K562 (cell line): ENCODE measurements at regions not wholly inside any gene's neighbourhood (a gene's known extent, or its start where the extent isn't known, plus 50 kb on each side); places are given as distances from the start of the nearest gene placed in this dataset.

Source experiments
- EWSR1 ChIP-seq: fragments of 450-650 bp; IDR thresholded peaks from 2 replicates; pipeline ENCODE4 v1.6.1; 2018; ENCODE audit warnings: borderline replicate concordance, mild to moderate bottlenecking, low read depth, moderate library complexity; ENCODE audit not compliant: partially characterized antibody
- ZFP1 ChIP-seq: fragments of 450-650 bp; formaldehyde crosslinking; IDR thresholded peaks from 2 replicates; pipeline ENCODE4 v1.4.0; 2020; ENCODE audit warnings: mild to moderate bottlenecking, mixed read lengths
- ZNF134 ChIP-seq: fragments of 250-450 bp; sonication (Bioruptor Pico); conservative IDR thresholded peaks from 2 replicates; pipeline ENCODE4 v1.4.0; 2020
- ZNF318 ChIP-seq, 2 experiments: fragments of 450-650 bp; IDR thresholded peaks; 2 replicates each; pipeline ENCODE4 v1.6.1; 2016; ENCODE audit warnings: mild to moderate bottlenecking in 2 of 2, borderline replicate concordance in 1 of 2, low read depth in 1 of 2, moderate library complexity in 1 of 2

- no peak for TF ChIP-seq ZNF318 (IDR thresholded peaks at IDR 0.05; ENCODE audit: borderline replicate concordance in 1 of 2, low read depth in 1 of 2)
- no peak for TF ChIP-seq ZNF134 (CRISPR knock-in tag)
- no peak for TF ChIP-seq EWSR1
- TF ChIP-seq ZFP1 (CRISPR knock-in tag): no peak
These were observed 167.8 kb downstream of the AASDH start (continued) for GRCh38 chr4:56219447-56219846.
